Ectodermal cell (in vitro differentiated cells): ENCODE measurements at regions not wholly inside any gene's neighbourhood (a gene's known extent, or its start where the extent isn't known, plus 50 kb on each side); places are given as distances from the start of the nearest gene placed in this dataset.

ENCODE experiments used
- H3K27ac ChIP-seq: 2 replicates; pipeline ENCODE4 v1.7.0; 2013; ENCODE audit warnings: mild to moderate bottlenecking, low read depth, low read length; ENCODE audit not compliant: insufficient read depth, poor library complexity, severe bottlenecking
- H3K27me3 ChIP-seq: 2 replicates; pipeline ENCODE4 v1.7.0; 2013; ENCODE audit warnings: mild to moderate bottlenecking, low read length; ENCODE audit not compliant: insufficient read depth, control insufficient read depth, poor library complexity, severe bottlenecking
- H3K36me3 ChIP-seq: one replicate; pipeline ENCODE4 v1.7.0; 2013; ENCODE audit warnings: low read length; ENCODE audit not compliant: control insufficient read depth, insufficient read depth
- H3K4me1 ChIP-seq: one replicate; pipeline ENCODE4 v1.7.0; 2013; ENCODE audit warnings: low read length; ENCODE audit not compliant: control insufficient read depth, insufficient read depth
- H3K4me3 ChIP-seq: 2 replicates; pipeline ENCODE4 v1.7.0; 2013; ENCODE audit warnings: low read depth, low read length, control low read depth; ENCODE audit not compliant: insufficient read depth
- H3K9me3 ChIP-seq: 2 replicates; pipeline ENCODE4 v1.7.0; 2013; ENCODE audit warnings: mild to moderate bottlenecking, low read length, moderate library complexity; ENCODE audit not compliant: control insufficient read depth
- WGBS, 2 experiments: methylation state at CpG; one replicate each; pipeline ENCODE4 v1.1.7; 2013; ENCODE audit warnings: missing lambda C conversion rate in 2 of 2; 5-methylcytosine and 5-hydroxymethylcytosine counted together

DNA sequence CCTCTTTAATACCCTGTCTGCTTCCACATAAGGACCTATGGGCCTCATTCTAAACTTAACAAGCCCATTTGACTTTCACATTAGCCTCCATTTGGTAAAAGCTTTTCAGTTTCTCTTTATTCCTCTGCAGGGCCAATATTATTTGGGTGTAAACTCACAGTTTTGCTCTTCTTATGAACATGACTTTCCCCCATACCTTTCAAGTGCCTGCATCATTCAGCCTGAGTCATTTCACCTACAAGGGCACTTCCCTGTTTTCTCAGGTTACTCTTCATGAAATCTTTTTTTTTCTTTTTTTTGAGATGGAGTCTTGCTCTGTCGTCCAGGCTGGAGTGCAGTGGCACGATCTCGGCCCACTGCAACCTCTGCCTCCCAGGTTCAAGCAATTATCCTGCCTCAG is 1258.1 kb upstream of the CELF2 start:
- Histone ChIP-seq H3K9me3 (no peaks in the 10 kb centered on the region), H3K36me3 (no peaks in the 10 kb centered on the region), H3K4me3 (no peak overlapping the region), H3K27ac (no peak overlapping the region), H3K4me1 (no peaks in the 10 kb centered on the region), H3K27me3 (no peaks in the 10 kb centered on the region)
- 91 to 96% methylated on average over 3 of the region's 3 CpGs for WGBS, 2 experiments

DNA sequence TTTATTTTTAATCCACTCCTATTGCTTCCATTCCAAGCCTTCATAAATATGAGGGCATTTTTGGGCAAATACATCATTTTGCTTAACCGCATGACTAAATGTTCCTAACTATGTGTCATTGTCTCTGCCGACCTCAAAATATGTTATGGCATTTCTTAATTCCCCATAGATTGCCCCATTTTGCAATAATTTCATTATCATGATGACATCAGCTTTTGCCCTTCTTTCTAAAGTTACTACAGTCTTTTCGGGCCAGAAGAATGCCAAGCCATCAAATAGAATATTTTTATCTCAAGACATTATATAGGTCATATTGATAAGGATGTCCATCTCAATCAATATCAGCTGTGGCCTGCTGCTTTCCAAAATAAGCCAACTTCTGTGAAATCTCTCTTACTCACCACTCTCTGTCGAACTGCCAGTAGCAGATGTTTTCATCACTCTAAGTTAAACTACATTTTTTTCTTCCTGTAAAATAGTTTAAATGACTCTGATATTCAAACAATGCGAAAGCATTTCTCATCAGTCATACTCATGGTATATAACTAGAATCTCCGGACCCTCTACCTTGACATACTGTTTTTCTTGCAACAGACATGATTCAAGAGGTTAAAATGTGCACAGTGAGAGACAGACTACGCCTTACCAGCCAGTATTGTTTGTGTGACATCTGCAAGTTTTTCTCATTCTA is 1254.6 kb upstream of the CELF2 start:
- no peak overlapping the region for H3K4me3 ChIP-seq
- no peaks in the 10 kb centered on the region for H3K9me3 ChIP-seq
- H3K27ac ChIP-seq, result no peak overlapping the region
- 92 to 95% methylated on average over 6 to 7 of the region's 7 CpGs for WGBS, 2 experiments
- no peaks in the 10 kb centered on the region for H3K4me1 ChIP-seq
- no peaks in the 10 kb centered on the region for H3K36me3 ChIP-seq
- H3K27me3 ChIP-seq, result no peaks in the 10 kb centered on the region

DNA sequence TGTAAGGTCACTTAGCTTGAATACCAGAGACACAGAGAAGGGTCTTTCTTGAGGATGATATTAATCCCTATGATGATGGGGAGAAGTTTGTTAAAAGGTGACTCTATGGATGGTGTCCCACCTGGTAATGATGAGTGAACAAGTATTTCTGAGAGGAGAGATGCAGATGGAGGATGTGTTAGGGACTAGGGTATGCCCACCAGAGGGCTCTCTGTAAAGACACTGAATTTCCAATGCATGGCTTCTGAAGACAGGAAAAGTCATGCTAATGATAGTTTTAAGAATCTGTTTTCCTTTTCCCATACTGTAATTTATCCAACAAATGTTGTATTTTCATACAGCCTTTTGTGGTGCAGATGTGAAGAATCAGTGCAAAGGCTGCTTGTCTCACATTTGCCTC is 1250.9 kb upstream of the CELF2 start:
- Histone ChIP-seq H3K27me3 (no peaks in the 10 kb centered on the region), H3K27ac (no peak overlapping the region), H3K36me3 (no peaks in the 10 kb centered on the region), H3K4me3 (no peak overlapping the region), H3K9me3 (no peaks in the 10 kb centered on the region), H3K4me1 (no peaks in the 10 kb centered on the region)

DNA sequence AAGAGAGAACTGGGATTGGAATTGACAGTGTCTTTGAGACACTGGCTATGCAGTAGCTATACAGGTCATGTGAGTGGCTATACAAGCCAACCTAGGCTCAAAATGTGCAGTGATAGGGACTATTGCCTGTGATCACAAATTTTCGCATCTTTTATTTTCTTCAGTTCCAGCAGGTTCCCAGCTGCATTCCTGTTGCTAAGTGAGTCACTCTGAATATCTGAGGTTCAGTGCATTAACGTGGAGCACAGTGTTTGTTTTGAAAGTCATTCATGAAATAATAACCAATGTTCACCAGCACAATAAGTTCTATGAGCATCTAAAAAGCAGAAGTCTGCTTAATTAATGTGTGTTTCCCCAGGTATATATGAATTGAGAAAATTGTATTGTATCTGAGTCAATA is 1236.0 kb upstream of the CELF2 start:
- Histone ChIP-seq H3K36me3 (no peaks in the 10 kb centered on the region), H3K27me3 (no peaks in the 10 kb centered on the region), H3K4me1 (no peaks in the 10 kb centered on the region), H3K9me3 (no peaks in the 10 kb centered on the region), H3K27ac (no peak overlapping the region), H3K4me3 (no peak overlapping the region)
- whole genome bisulfite sequencing, 2 experiments, result 93 to 100% methylated on average over 1 to 2 of the region's 2 CpGs

DNA sequence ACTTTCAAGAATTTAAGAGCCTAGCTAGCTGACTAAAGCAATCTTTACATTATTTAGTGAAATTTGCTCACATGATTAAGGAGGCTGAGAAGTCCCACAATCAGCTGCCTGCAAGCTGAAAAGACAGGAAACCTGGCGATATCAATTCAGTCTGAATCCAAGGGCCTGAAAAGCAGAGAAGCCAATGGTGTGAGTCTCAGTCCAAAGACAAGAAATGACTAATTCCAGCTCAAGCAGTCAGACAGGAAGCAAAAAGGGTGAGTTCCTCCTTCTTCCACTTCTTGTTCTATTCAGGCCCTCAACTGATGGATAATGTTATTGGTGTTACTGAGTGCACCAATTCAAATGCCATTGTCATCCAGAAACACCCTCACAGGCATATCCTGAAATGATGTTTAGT is 1231.6 kb upstream of the CELF2 start:
- no peaks in the 10 kb centered on the region for H3K4me1 ChIP-seq
- H3K4me3 ChIP-seq, result no peak overlapping the region
- WGBS, 2 experiments, result 93 to 95% methylated on average over 1 of the region's 1 CpG
- H3K36me3 ChIP-seq, result no peaks in the 10 kb centered on the region
- H3K9me3 ChIP-seq, result no peaks in the 10 kb centered on the region
- H3K27me3 ChIP-seq, result no peaks in the 10 kb centered on the region
- no peak overlapping the region for H3K27ac ChIP-seq

DNA sequence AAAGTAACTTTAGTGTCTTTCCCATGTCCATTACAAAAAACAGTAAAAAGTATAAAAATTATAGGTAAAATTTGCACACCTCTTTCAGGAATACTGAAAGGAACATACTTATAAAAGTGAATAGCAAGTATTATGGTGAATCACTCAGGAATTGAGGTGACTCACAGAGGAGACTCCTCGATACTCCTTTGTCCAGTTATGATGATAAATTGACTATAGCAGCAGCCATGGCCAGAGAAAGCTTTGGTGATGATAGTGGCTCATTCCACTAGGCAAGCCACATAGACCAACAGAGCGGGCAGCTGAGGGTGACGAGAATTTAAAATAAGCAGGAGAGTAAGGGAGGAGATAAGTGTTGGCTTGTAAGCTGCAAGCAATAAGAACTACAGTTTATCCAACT is 1231.1 kb upstream of the CELF2 start:
- no peaks in the 10 kb centered on the region for H3K27me3 ChIP-seq
- H3K27ac ChIP-seq, result no peak overlapping the region
- 95 to 100% methylated on average over 2 to 3 of the region's 3 CpGs for WGBS, 2 experiments
- H3K9me3 ChIP-seq, result no peaks in the 10 kb centered on the region
- H3K4me1 ChIP-seq, result no peaks in the 10 kb centered on the region
- H3K4me3 ChIP-seq, result no peak overlapping the region
- no peaks in the 10 kb centered on the region for H3K36me3 ChIP-seq

DNA sequence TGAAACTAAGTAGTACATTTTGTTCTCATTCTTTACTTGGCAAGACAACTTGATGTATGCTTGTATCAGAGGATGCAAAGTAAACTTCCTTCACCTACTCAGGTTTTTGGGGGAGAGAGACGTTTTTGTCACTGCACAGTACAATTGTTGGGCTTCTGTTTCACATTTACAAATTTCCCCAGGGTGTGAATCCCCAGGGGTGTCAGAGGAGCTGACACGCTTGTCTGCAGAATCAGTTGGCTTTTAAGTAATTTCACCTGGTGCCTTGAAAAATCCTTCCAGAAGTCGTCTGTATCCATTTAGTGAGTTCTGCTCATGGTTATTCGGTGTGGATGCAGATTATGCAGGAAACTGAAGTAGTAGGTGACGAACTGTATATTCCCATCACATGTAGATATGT is 1227.7 kb upstream of the CELF2 start:
- no peaks in the 10 kb centered on the region for H3K36me3 ChIP-seq
- no peaks in the 10 kb centered on the region for H3K9me3 ChIP-seq
- H3K27ac ChIP-seq, result no peak overlapping the region
- 82 to 86% methylated on average over 5 of the region's 5 CpGs for WGBS, 2 experiments
- no peak overlapping the region for H3K4me3 ChIP-seq
- no peaks in the 10 kb centered on the region for H3K27me3 ChIP-seq
- H3K4me1 ChIP-seq, result no peaks in the 10 kb centered on the region

DNA sequence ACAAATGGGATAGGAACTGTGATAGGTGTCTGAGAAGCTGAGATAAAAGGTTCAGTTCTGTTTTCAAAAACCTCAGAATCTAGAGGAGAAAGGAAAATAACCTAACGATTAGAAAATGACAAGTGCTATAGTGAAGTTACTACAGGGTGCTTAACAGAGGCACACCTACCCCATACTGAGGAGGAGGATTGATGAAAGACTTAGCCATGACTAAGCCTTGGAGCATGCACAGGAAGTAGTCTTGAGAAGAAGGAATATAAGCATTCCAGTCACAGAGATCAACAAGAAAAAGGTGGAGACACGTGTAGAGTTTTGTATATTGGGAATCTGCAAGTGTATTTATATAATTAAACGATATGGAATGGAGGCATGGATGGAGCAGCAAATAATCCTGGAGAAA is 1225.5 kb upstream of the CELF2 start:
- Histone ChIP-seq H3K4me3 (no peak overlapping the region), H3K36me3 (no peaks in the 10 kb centered on the region), H3K27ac (no peak overlapping the region), H3K4me1 (no peaks in the 10 kb centered on the region), H3K9me3 (no peaks in the 10 kb centered on the region), H3K27me3 (no peaks in the 10 kb centered on the region)
- WGBS, 2 experiments, result 58 to 72% methylated on average over 2 to 3 of the region's 3 CpGs

DNA sequence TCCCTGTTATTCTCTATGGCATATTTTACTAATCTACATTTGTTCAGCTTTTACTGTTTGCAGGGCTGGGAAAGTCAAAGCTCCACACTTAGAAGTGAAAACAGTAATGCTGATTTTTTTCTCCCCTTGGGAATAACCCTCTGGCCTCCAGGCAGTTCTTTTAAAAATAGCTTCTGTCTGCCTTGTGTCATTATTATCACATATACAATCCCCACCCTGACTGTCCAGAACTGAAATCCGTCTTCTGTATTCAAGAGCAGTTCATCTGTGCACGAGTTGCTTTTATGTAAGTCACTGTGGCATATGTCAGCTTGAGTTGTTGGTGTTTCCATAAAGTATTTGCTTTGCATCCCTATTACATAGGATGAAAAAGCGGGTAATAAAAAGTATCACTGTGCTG is 1221.1 kb upstream of the CELF2 start:
- H3K4me3 ChIP-seq, result no peak overlapping the region
- H3K4me1 ChIP-seq, result no peaks in the 10 kb centered on the region
- WGBS, 2 experiments, result 80 to 94% methylated on average over 3 of the region's 3 CpGs
- no peak overlapping the region for H3K27ac ChIP-seq
- H3K36me3 ChIP-seq, result no peaks in the 10 kb centered on the region
- no peaks in the 10 kb centered on the region for H3K9me3 ChIP-seq
- H3K27me3 ChIP-seq, result no peaks in the 10 kb centered on the region

DNA sequence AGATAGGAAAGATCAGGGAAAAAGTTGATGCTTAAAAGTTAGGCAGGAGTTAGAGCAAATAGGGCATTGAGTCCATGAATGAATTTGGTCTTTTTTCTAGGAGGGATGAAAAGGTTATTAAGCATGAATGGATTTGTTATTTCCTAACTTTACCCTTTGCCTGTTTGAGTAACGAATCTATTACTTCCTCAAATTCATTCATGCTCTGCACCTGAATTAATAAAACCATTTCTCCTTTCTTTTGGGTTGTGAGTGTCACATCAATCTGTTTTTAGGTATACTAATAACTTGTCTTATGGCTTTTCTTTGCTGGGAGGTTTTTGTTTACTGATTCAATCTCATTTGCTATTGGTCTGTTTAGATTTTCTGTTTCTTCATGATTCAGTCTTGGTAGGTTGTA is 1217.7 kb upstream of the CELF2 start:
- H3K27ac ChIP-seq, result no peak overlapping the region
- no peaks in the 10 kb centered on the region for H3K36me3 ChIP-seq
- 100% methylated on average over 1 of the region's 1 CpG; no CpG with 5 or more reads in 1 of the 2 experiments for WGBS, 2 experiments

DNA sequence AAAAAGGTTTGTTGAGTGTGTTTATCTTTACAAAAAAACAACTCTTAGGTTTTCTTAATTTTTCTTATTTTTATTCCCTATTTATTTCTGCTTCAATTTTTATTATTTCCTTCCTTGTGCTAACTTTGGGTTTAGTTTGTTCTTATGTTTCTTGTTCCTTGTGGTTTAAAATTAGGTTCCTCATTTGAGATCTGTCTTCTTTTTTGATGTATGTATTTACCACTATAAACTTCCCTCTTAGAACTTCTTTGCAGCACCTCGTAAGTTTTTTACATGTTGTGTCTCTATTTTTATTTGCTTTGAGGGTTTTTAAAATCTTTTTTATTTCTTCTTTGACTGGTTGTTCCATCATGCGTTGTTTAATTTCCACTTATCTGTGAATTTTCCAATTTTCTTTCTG is 1217.1 kb upstream of the CELF2 start:
- Histone ChIP-seq H3K36me3 (no peaks in the 10 kb centered on the region), H3K9me3 (no peaks in the 10 kb centered on the region), H3K27me3 (no peaks in the 10 kb centered on the region), H3K27ac (no peak overlapping the region), H3K4me3 (no peak overlapping the region), H3K4me1 (no peaks in the 10 kb centered on the region)
- 100% methylated on average over 2 of the region's 2 CpGs; no CpG with 5 or more reads in 1 of the 2 experiments for WGBS, 2 experiments

More for the DNA sequence above, 1217.7 kb upstream of the CELF2 start:
- Histone ChIP-seq H3K27me3 (no peaks in the 10 kb centered on the region), H3K9me3 (no peaks in the 10 kb centered on the region), H3K4me1 (no peaks in the 10 kb centered on the region), H3K4me3 (no peak overlapping the region)
